ENCODE measurements at regions not wholly inside any gene's neighbourhood (a gene's known extent, or its start where the extent isn't known, plus 50 kb on each side); places are given as distances from the start of the nearest gene placed in this dataset.
A peak's percentile ranks its signal among the peaks of the same experiment; 100 is the strongest.

DNA sequence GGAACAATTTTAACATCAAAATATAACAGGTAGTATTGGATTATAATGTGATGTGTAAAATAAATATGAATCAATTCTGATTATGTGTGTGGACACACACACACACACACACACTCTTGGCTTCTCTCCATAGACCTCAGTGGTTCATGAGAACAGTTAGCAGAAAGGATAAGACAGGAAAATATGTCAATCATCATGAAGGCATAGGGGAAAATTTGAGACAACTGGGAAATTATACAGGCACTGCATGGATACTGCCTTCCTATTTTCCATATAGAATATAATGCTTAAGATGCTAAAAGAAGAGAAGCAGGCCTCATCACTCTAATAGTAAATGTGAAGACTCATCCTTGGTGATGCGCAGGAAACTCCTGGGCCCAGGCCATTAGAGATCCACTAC is 884.5 kb downstream of the SUCLG1 start:
- no peaks in the 10 kb centered on the region for H3K36me3 ChIP-seq

DNA sequence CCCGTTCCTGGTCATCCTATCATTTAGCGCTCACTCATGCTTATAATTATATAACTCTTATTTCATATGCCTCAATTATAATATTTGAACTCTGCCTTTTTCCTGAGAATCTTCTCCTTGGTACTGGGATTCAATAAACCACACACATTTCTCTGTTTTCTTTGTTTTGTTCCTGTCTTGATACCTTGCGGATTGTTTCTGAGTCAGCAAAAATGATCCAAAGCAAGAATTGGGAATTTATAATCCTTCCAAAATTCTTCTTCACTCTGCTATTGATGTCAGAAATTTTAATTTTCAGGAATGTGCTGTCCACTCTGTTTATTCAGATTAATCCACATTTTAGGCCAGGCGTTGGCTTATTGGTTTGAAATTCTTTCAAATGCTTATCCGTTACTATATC is 886.0 kb downstream of the SUCLG1 start:
- H3K27me3 ChIP-seq: no peaks in the 10 kb centered on the region
- no peaks in the 10 kb centered on the region for H3K9me3 ChIP-seq (replicated peaks in 1 of 11)
- H3K36me3 ChIP-seq: no peaks in the 10 kb centered on the region
- H3K27ac ChIP-seq: no peak overlapping the region
- no peak for TF ChIP-seq Cebpa-rat (IDR thresholded peaks at IDR 0.05)
- H3K9ac ChIP-seq: no peak overlapping the region
- H3K4me3 ChIP-seq: no peak overlapping the region
- no peak overlapping the region for H3K4me2 ChIP-seq
- no peaks in the 10 kb centered on the region for H4K20me1 ChIP-seq
- H3K4me1 ChIP-seq: peaks cover 0 to 2% (median 0%) of the 10 kb centered on the region in 10 experiments; a peak in 4 of 20 replicates

More for the DNA sequence above, 884.5 kb downstream of the SUCLG1 start:
- no peak for TF ChIP-seq Cebpa-rat (IDR thresholded peaks at IDR 0.05)
- peaks cover 0 to 12% (median 0%) of the 10 kb centered on the region in 10 experiments; a peak in 4 of 20 replicates for H3K4me1 ChIP-seq
- H4K20me1 ChIP-seq: no peaks in the 10 kb centered on the region
- H3K27me3 ChIP-seq: no peaks in the 10 kb centered on the region
- H3K9ac ChIP-seq: no peak overlapping the region
- no peak overlapping the region for H3K4me2 ChIP-seq
- no peak overlapping the region for H3K4me3 ChIP-seq
- H3K27ac ChIP-seq: no peak overlapping the region
- no peaks in the 10 kb centered on the region for H3K9me3 ChIP-seq (replicated peaks in 1 of 11)

DNA sequence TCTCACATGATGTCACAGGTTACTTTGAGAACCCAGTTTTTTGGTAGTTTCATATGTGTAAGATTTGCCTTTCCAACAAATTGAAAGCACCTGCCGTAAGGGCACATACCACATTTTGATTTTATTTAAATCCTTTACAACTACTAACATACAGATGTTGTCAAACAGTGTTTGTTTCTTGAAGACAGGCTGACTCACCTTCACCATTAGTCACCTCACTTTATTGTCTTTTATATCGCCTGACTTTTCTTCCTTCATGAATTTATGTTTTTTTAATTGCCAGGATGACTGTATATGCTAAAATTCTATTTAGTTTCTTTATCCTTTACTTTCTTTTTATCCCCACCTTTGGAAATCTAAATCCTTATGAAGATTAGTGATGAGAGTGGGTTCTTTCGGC is 886.7 kb downstream of the SUCLG1 start:
- no peak overlapping the region for H3K27ac ChIP-seq
- H3K9me3 ChIP-seq (replicated peaks in 1 of 11): no peaks in the 10 kb centered on the region
- no peaks in the 10 kb centered on the region for H4K20me1 ChIP-seq
- no peaks in the 10 kb centered on the region for H3K27me3 ChIP-seq
- H3K4me1 ChIP-seq: no peaks in the 10 kb centered on the region
- no peak overlapping the region for H3K9ac ChIP-seq
- H3K4me2 ChIP-seq: no peak overlapping the region
- H3K36me3 ChIP-seq: no peaks in the 10 kb centered on the region
- no peak overlapping the region for H3K4me3 ChIP-seq
- no peak for TF ChIP-seq Cebpa-rat (IDR thresholded peaks at IDR 0.05)

DNA sequence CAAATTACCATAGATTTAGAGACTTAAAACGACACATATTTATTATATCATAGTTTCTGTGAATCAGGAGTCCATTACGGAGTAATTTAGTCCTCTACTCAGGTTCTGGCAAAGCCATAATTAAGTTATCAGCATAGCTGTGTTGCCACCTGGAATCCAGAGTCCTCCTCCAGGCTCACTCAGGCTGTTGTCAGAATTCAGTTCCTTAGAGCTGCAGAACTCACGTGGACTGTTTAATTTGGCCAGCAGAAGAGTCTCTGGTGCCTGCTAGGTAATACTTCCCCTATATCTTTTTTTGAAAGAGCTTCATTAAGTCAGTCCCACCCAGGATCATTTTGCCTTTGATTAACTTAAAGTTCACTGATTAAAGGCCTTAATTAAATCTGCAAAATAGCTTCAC is 891.5 kb downstream of the SUCLG1 start:
- TF ChIP-seq Cebpa-rat (IDR thresholded peaks at IDR 0.05): no peak

DNA sequence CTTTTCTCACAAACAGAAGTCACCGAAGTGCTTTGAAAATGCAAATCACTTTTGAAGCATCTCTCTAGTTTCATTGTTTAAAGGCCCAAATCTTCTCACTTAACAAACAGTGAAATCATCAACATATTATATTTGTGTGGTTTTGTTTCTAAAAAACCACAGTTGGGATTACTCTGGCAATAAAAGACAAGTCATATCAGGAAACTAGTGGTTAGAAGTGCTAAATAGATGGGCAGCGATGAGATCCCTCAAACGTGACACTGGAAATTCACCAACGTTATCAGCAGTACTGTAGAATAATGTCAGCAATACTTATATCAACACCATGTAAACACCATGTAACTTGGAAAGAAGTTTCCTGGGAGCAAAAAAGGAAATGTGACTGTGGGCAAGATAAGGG is 893.5 kb downstream of the SUCLG1 start:
- no peak for TF ChIP-seq Cebpa-rat (IDR thresholded peaks at IDR 0.05)
- no peaks in the 10 kb centered on the region for H4K20me1 ChIP-seq
- H3K4me1 ChIP-seq: peaks cover 0 to 10% (median 0%) of the 10 kb centered on the region in 10 experiments; a peak in 5 of 20 replicates
- no peaks in the 10 kb centered on the region for H3K36me3 ChIP-seq
- no peak overlapping the region for H3K9ac ChIP-seq
- H3K9me3 ChIP-seq (replicated peaks in 1 of 11): no peaks in the 10 kb centered on the region
- H3K27ac ChIP-seq: no peak overlapping the region
- H3K27me3 ChIP-seq: no peaks in the 10 kb centered on the region
- peak overlapping the region in 3 of 11 experiments; percentile 1 to 15 (median 1); a peak in 3 of 22 replicates for H3K4me2 ChIP-seq
- H3K4me3 ChIP-seq: no peak overlapping the region

More for the DNA sequence above, 891.5 kb downstream of the SUCLG1 start:
- no peak overlapping the region for H3K27ac ChIP-seq
- H3K9ac ChIP-seq: no peak overlapping the region
- H3K4me1 ChIP-seq: peaks cover 0 to 10% (median 0%) of the 10 kb centered on the region in 10 experiments; a peak in 5 of 20 replicates
- no peaks in the 10 kb centered on the region for H3K27me3 ChIP-seq
- H3K9me3 ChIP-seq (replicated peaks in 1 of 11): no peaks in the 10 kb centered on the region
- H3K36me3 ChIP-seq: no peaks in the 10 kb centered on the region
- no peak overlapping the region for H3K4me2 ChIP-seq
- no peaks in the 10 kb centered on the region for H4K20me1 ChIP-seq
- no peak overlapping the region for H3K4me3 ChIP-seq

DNA sequence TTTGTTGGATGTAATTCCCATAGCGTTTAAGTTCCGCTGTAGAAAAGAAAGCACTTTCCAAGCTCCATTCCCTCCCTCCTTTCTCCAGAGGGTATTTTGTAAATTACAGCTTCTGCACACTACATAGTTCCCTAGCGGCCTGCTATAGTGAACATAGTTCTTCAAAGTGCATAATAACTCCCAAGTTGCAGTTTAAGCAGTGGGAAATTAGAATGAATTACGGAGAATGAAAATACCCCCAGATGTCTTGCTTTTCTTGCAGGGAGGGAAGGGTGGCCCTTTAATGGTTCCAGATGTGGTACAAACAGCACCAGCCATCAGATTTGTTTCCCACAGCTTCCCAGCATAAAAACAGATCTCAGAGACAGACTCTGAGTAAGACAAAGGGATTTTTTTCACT is 893.9 kb downstream of the SUCLG1 start:
- peaks cover 0 to 10% (median 0%) of the 10 kb centered on the region in 10 experiments; a peak in 5 of 20 replicates for H3K4me1 ChIP-seq

DNA sequence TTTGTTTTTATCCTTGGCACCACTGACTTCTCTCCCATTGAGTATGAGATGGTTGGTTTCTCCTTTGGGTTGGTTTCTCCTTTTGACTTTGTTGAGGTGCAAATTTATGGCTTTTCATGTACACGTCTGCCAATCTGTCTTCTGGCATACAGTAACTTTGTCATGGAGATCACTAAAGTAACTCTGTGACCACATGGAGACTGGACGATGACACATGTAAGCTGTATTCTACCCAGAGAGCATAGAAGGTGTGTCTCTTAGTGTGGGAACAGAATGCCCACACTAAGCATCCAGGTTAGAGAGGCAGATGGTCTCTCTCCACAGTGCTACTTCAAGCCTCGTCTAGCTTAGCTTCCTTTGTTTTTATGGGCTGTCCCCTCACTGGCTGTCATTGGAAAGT is 897.5 kb downstream of the SUCLG1 start:
- Histone ChIP-seq H4K20me1 (no peaks in the 10 kb centered on the region), H3K36me3 (no peaks in the 10 kb centered on the region), H3K27ac (no peak overlapping the region), H3K4me1 (peaks cover 0 to 10% (median 0%) of the 10 kb centered on the region in 10 experiments; a peak in 5 of 20 replicates), H3K4me3 (no peak overlapping the region), H3K27me3 (no peaks in the 10 kb centered on the region), H3K4me2 (no peak overlapping the region), H3K9ac (no peak overlapping the region), H3K9me3 (replicated peaks in 1 of 11) (no peaks in the 10 kb centered on the region)
- no peak for TF ChIP-seq Cebpa-rat (IDR thresholded peaks at IDR 0.05)

More for the DNA sequence above, 893.9 kb downstream of the SUCLG1 start:
- Histone ChIP-seq H3K27me3 (no peaks in the 10 kb centered on the region), H3K9me3 (replicated peaks in 1 of 11) (no peaks in the 10 kb centered on the region), H3K4me2 (peak overlapping the region in 3 of 11 experiments; percentile 1 to 15 (median 1); a peak in 3 of 22 replicates), H4K20me1 (no peaks in the 10 kb centered on the region), H3K27ac (no peak overlapping the region), H3K9ac (no peak overlapping the region), H3K4me3 (no peak overlapping the region), H3K36me3 (no peaks in the 10 kb centered on the region)
- no peak for TF ChIP-seq Cebpa-rat (IDR thresholded peaks at IDR 0.05)

DNA sequence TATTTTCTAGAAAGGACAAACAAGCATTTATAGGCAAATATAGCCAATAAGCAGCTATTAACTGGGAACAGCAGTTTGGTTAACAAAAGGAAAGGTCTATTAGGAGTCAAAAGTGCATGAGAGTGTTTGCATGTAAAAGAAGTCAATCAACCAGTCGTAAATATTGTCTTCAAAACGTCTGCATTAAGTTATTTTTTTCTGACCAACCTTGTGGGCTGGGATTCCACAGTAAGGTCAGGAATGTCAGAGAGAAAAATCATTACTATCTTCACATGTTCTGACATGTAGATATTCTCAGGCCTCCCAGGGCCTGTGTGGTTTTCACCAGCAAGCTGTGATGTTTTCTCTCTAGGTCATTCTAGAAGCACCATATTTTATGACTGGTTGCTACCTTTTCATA is 922.5 kb downstream of the SUCLG1 start:
- Histone ChIP-seq H3K36me3 (no peaks in the 10 kb centered on the region), H3K27ac (no peak overlapping the region), H3K4me1 (no peaks in the 10 kb centered on the region; a peak in 1 of 20 replicates), H3K4me3 (no peak overlapping the region), H4K20me1 (no peaks in the 10 kb centered on the region), H3K27me3 (no peaks in the 10 kb centered on the region), H3K9ac (no peak overlapping the region), H3K4me2 (no peak overlapping the region), H3K9me3 (replicated peaks in 1 of 11) (no peaks in the 10 kb centered on the region)
- TF ChIP-seq Cebpa-rat (IDR thresholded peaks at IDR 0.05): no peak

DNA sequence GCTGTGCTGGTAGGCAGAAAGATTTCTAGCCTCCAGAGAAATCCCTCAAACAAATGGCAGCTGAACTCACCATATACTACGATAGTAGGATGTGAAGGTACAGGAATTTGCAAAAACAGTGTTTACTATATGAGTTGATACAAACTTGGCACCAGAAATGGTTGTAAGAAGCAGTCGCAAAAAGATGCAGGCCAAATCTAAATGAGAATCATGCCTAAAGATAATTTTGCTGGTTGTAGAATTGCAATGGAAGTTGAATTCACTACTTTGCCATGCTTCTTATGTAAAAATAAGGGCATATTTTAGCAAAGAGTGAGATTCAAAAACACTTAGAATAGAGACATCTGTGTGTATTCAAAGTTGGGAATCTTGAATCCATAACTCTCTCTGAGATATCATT is 924.7 kb downstream of the SUCLG1 start:
- Histone ChIP-seq H3K4me2 (no peak overlapping the region), H3K9ac (no peak overlapping the region), H3K4me3 (no peak overlapping the region), H3K9me3 (replicated peaks in 1 of 11) (no peaks in the 10 kb centered on the region), H4K20me1 (no peaks in the 10 kb centered on the region), H3K4me1 (no peaks in the 10 kb centered on the region; a peak in 1 of 20 replicates), H3K36me3 (no peaks in the 10 kb centered on the region), H3K27ac (no peak overlapping the region), H3K27me3 (no peaks in the 10 kb centered on the region)
- no peak for TF ChIP-seq Cebpa-rat (IDR thresholded peaks at IDR 0.05)

DNA sequence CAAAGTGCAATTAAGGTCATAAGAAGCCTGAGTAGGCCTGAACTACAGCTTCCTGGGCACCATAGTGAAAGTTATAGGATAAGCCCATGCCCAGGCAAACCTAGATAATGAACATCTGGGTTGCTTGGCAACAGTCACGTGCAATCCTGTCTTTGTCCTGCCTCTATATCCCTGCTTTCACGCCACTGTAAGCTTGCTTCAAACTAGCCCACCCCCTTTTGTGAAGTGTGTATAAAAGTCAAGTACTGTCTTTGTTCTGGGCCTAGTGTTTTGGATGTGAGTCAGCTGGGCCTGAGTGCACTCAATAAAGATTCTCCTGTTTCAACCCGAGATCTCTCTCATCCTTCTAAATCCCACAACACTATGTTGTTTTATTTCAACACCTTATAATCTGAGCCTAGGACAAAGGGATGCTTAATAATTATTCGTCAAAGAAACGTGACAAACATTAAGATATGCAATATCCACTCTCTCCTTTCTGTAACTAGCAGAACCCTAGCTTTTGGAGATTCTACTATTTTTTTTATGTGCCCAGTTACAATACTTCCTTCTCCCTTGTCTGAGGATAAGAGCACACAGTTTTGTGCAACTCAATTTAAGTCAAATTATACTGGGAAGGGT is 927.8 kb downstream of the SUCLG1 start:
- no peak overlapping the region for H3K4me2 ChIP-seq
- H3K27ac ChIP-seq: no peak overlapping the region
- no peaks in the 10 kb centered on the region for H3K27me3 ChIP-seq
- H3K9me3 ChIP-seq (replicated peaks in 1 of 11): no peaks in the 10 kb centered on the region
- H3K36me3 ChIP-seq: no peaks in the 10 kb centered on the region
- no peaks in the 10 kb centered on the region for H4K20me1 ChIP-seq
- no peaks in the 10 kb centered on the region; a peak in 1 of 20 replicates for H3K4me1 ChIP-seq
- no peak overlapping the region for H3K4me3 ChIP-seq
- H3K9ac ChIP-seq: no peak overlapping the region
- no peak for TF ChIP-seq Cebpa-rat (IDR thresholded peaks at IDR 0.05)
